ENCODE measurements at regions not wholly inside any gene's neighbourhood (a gene's known extent, or its start where the extent isn't known, plus 50 kb on each side); places are given as distances from the start of the nearest gene placed in this dataset.
A peak's percentile ranks its signal among the peaks of the same experiment; 100 is the strongest.
"Not testable (repeated sequence)": the region's sequence is repeated elsewhere in the genome, so short reads cannot be mapped to it uniquely, and the experiment has no call there.

DNA sequence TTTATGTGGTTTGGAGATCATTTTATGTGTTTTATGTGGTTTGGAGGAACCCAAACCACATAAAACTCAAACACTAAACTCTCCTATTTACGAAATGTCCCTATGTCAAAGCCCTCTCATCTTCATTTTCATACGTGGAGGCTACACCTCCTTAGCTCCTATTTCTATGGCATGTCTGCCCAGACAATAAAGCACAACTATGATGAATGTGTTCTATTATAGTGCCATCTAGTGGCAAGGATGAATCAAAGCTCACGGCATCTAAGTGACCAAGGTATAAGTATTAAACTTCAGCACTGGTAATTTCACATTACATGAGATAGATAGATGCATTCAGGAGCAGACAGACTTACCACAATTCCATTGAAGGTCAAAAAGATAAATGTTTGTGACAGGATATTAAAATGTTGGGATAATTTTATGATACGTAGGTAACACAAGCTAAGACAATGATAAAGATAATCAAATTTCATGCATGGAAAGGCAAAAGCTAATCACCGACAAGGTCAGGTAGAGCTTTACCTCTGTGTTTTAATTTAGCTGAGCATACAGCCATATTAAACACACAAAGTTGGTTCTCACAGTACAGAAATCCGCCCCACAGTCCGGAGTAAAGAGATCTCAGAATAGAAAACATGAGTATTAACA, 130.6 kb upstream of the FHIT start:
- DNase-seq = peak in 1 of 2 experiments; percentile 23

DNA sequence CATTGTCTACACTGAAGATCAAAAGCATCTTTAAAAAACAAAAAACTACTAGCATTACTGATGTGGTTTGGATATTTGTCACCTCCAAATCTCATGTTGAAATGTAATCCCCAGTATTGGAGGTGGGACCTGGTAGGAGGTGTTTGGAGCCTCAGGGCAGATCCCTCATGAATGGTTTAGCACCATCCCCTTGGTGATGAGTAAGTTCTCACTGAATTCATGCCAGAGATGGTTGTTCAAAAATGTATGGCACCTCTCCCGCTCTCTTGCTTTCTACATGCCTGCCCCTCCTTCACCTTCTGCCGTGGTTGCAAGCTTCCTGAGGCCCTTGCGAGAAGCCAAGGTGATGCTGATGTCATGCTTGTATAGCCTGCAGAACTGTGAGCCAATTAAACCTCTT, 136.6 kb upstream of the FHIT start:
- no peak for DNase-seq

DNA sequence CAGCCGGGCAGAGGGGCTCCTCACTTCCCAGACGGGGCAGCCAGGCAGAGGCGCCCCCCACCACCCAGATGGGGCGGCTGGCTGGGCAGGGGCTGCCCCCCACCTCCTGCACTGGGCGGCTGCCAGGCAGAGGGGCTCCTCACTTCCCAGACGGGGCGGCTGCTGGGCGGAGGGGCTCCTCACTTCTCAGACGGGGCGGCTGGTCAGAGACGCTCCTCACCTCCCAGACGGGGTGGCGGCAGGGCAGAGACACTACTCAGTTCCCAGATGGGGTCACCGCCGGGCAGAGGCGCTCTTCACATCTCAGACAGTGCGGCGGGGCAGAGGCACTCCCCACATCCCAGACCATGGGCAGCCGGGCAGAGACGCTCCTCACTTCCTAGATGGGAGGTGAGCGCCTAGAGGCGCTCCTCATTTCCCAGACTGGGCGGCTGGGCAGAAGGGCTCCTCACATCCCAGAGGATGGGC, 142.3 kb upstream of the FHIT start:
- not testable (repeated sequence) for DNase-seq

DNA sequence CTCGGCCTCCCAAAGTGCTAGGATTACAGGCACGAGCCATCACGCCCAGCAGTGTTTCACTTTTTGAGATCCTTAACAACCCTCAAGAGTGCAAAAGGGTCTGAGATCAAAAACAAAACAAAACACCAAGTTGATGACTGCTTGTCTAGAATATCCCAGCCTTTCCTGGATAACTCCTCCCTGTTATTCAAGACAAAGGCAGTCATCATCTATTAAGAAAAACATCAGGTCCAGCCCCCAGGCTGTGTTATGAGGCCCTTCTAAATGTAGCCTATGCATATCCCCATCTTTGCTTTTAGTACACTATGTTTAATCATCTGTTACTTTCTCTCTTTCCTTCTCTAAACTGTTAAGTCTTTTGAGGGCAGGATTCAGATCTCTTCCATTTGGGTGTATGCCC, 150.1 kb upstream of the FHIT start:
- no peak for DNase-seq

DNA sequence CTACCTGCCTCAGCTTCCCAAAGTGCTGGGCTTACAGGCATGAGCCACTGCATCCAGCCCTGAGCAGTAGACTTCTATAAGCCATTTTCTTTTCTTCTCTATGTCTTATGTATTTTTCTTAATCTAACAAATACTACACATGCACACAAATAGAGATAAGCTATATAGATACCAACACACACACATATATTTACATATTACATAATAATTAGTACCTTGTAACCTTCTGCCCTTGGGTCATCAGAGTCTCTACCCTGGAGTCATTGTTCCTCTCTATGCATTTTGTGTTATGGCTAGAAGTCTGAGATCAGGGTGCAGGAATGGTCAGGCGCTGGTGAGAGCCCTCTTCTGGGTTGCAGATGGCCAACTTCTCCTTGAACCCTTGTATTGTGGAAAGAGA, 154.0 kb upstream of the PTPRG start:
- DNase-seq = no peak

DNA sequence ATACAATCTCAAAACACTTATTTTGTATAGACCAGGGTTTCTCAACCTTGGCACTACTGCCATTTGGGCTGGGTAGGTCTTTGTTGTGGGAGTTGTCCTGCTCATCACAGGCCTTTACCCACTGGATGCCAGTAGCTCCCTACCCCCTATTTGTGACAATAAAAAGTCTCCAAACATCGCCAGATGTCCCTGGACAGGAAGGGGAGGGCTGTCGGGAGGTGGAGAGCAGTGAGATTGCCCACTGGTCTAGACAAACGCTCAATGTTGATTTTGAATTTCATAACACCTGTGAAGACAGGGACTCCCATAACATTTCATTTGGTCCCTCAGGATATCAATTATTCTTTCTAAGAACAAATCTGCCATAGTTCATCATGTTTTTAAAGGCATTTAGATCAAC, 151.7 kb upstream of the PTPRG start:
- no peak for DNase-seq

DNA sequence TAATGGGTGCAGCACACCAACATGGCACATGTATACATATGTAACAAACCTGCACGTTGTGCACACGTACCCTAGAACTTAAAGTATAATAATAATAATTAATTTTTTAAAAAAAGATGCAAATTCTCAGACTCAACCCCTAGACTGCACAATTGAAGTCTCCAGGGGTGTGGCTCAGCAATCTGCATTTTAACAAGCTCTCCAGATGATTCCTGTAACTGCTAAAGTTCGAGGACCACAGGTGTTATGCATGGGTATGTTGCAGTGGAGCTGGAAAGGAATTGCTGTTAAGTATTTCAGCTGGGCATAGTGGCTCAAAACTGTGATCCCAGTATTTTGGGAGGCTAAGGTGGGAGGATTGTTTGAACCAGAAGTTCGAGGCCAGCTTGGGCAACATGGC, 151.0 kb upstream of the PTPRG start:
- not testable (repeated sequence) for DNase-seq

DNA sequence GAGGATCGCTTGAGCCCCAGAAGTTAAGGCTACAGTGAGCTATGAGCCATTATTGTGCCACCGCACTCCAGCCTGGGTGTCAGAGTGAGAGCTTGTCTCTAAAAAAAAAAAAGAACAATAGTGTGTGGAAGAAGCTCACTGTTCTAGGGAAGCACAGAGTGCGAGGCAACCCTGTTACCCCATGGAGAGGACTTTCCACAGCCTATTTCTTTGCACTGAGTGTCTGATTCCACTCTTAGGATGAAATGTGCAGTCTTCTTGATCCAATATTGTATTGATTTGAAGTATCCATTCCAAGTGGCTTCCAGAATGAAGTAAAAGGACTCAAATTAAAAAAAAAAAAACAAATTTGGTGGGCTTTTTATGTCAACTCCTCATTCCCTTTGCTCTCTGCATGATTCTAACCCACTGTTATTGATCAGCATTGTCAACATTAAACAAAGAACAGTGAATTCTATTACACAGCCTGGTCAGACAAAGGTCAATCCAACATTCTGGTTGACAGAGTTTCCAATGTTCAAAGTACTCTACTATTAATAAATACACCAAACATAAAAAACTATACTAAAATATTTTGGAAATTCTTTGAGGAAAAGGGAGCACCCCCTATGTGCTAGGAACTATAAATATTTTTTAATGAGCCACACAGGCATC, 150.2 kb upstream of the PTPRG start:
- DNase-seq = no peak

DNA sequence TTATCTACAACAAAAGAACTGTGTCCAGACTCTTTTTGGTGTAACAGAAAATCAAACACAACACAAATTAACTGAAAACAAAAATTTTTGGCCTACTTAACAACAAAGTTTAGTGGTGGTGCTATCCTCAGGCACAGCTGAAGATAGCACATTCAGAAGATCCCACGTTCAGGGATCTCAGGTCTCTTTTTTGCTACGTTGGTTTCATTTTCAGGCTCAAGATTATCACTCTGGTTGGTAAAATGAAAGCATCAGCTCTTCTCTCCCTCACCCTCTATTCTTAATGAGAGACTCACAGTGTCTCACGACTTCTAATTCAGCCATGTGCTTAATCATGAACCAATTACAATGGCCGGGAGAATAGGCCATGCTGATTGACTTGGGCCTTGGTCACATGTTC, 146.9 kb upstream of the PTPRG start:
- DNase-seq = no peak

DNA sequence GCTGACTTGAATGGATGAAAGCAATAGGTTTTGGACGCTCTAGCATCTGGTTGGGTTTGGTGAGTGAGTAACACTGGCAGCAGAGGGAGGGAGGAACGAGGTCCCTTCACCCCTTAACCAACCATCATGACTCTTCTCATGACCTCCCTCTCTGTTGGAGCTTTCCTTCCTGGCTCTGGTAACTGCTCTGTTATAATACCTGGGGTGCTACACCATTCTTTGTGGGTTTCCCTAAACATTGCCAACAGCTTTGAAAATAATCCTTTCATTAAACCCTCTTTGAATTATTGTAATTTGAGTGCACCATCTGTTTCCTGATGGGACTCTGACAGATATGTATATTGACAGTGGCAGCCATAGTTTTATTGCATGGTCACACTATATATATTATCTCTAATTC, 146.2 kb upstream of the PTPRG start:
- peak in 1 of 2 experiments; percentile 17 for DNase-seq

DNA sequence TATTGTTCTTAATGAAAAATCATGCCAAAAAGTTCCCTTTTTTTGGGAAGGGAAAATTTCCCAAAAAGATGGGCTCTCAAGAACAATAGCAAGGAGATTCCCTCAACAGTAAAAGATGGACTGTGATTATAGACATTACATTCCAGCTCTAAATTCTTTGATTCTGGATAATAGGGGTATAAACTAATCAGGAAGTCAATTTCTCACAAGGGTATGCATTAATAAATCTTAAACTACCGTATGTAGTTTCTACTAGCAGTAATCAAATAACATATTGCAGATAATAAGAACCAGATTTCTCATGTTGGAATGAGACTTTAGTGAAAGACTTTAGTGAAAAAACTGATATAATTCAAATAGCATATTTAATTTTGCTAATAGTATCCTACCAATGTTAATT, 144.8 kb upstream of the PTPRG start:
- no peak for DNase-seq

DNA sequence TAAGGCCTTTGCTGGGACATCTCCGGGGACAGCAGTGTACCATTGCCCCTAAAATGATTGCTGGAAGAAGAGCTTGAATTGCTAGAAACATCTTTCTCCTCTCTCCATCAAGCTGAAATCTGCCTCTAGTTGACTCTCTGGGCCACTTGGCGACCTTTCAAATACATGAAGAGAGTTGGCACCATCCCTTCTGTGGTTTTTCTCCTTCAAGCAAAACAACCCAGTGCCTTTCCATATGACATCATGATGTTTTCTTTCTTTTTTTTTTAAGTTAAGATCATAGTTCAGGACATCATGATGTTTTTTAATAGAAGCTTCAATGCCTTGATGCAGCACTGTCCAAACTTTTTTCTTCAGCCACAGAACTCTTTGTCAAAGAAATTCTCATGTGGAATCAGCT, 144.0 kb upstream of the PTPRG start:
- peak; percentile 42 to 69 for DNase-seq

DNA sequence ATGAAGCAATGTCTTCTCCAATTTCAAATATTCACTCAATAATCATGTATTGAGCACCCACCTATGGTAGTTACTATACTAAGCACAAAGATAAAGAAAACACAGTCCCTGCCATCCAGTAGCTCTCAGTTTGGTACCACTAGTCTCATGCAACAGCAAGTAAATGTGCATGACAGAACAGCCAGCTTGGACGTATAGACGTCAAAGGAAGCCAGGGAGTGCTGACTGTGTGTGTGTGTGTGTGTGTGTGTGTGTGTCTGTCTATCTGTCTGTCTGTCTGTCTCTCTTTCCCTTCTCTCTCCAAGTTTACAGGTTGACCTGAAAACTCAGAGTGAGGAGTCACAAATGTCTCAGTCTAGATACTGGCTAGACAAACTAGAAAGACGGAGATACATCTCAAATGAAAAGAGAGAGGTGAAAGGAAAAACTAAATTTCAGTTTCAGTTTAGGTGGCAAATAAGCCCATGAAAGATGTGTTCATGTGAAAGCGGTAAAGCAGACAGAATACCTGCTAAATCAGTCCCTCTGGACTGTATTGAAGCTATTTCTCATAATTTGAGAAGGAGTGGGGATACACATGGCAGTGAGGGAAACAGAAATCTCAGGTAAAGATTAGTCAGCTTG, 141.1 kb upstream of the PTPRG start:
- DNase-seq = no peak

DNA sequence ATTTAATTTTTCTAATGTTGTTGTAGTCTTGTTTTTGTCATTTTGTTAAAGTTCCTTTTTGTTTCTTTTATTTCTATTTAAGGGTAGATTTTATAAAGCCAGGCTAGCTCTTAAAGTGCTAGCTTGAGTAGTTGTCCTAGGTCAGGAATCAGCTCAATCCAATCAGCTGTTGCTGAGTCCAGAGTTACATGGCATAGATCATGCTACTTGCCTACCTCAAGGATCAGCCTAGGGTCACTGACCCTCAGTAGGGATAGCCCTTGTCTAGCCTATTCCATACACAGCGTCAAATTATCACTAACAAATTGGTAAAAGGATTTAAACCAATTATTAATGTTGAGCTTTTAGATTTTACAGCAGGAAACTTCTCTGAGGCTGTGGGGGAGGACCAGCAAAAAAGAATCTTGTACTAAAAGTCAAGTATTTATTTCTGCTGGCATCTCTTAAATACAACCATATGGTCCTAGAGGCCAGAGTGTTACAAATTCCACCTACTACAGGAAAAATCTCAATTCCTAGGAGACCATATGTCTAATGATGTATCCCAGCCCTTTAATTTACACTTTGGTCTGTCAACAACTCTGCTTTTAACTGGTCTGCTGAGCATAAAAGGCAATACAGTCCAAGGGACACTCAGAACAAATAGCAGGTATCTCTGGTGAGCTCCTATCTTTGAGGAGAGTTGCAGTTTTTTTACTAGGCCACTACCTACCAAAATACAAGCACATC, 138.3 kb upstream of the PTPRG start:
- DNase-seq = peak; percentile 7 to 44

DNA sequence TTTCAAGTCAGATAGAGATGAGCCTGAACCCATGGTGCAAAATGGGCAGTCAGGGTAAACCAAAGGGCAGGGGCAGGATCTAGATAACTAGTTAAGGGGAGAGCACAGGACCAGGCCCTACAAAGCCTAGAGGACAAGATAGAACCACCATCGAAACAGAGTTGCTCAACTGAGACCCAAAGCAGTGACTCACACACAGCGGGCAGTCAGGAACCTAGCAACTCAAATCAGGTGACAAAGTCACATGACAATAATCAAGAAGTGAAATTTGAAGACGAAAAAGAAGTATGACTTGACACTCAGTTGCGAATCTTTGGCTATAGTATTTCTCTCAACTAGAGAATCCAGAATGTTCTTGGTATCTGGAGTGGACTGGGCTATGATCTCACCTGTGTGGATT, 136.0 kb upstream of the PTPRG start:
- no peak for DNase-seq

DNA sequence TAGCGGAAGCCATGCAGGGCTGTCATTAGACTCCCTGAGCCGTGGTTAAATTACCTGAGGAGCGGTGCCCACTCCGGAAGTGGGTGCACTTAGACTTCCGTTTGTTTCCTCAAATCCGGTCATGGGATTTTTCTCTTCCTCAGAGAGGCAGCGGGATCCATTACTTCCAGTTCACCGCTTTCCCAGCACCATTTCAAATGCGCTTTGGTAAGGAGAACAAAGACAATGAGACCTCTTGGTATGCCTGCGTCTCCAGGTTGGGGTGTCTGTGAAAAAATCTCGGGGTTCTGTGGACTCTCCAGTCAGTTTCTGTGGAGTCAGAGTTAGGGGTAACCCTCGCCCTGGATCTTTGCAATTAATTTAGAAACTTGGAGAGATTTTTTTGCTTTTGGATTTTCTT, 132.3 kb upstream of the PTPRG start:
- no peak for DNase-seq

DNA sequence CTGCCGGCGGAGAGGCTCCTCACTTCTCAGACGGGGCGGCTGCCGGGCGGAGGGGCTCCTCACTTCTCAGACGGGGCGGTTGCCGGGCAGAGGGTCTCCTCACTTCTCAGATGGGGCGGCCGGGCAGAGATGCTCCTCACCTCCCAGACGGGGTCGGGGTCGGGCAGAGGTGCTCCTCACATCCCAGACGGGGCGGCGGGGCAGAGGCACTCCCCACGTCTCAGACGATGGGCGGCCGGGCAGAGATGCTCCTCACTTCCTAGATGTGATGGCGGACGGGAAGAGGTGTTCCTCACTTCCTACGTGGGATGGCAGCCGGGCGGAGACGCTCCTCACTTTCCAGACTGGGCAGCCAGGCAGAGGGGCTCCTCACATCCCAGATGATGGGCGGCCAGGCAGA, 126.5 kb upstream of the PTPRG start:
- not testable (repeated sequence) for DNase-seq

DNA sequence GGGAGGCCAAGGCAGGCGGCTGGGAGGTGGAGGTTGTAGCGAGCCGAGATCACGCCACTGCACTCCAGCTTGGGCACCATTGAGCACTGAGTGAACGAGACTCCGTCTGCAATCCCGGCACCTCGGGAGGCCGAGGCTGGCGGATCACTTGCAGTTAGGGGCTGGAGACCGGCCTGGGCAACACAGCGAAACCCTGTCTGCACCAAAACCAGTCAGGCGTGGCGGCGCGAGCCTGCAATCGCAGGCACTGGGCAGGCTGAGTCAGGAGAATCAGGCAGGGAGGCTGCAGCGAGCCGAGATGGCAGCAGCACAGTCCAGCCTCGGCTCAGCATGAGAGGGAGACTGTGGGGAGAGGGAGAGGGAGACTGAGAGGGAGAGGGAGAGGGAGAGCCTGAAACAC, 126.0 kb upstream of the PTPRG start:
- not testable (repeated sequence) for DNase-seq

DNA sequence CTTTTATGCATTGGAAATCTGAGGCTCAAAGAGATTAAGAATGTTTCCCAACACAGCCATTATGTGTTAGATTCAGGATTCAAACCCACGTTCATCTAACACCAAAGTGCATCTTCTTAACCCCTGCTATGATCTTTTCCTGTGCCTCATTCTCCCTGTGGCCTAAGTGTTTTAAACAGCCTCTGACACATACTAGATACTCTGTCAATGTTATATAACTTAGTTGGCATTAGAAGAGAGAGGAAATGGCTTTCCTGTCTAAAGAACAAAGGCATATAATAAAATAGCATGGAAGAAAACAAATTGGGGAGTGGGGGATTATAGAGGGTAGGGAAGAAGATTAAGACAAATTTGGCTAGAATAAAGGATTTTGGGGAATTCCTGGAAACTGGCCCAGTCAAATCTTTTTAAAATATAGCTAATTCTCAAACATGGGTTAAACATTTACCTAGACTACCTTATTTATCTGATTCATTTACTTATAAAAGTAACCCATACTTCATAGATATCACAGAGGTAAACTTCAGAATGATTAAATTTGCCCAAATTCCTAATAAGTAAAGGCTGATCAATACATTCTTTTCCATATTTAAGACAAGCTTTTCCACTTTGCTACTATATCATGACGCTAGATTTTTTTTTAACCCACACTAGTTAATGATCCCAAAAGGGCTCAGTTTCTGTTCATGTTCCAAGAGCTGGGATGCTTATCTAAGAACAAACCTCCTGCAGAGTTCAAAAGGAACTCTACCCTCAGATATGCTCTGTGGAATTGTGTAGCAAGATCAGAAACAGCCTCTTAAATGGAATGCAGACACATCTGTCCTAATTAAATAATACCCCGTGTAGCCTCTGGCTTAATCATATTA, 122.9 kb upstream of the PTPRG start:
- DNase-seq = no peak

DNA sequence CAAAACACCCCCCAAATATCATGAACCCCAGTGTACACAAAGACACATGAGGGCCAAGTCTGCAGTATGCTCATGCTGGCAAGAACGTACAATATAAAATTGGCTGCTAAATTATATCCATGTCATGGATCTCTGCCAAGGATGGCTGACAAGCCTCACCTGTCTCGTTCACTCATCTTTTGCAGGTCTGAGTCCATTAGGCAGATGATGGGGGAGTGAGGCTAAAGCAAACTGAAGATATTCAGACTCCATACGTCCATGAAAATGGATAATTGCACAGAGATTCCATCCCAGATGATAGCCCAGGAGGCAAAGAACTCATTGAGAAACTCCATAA, 122.3 kb upstream of the PTPRG start:
- DNase-seq = no peak

DNA sequence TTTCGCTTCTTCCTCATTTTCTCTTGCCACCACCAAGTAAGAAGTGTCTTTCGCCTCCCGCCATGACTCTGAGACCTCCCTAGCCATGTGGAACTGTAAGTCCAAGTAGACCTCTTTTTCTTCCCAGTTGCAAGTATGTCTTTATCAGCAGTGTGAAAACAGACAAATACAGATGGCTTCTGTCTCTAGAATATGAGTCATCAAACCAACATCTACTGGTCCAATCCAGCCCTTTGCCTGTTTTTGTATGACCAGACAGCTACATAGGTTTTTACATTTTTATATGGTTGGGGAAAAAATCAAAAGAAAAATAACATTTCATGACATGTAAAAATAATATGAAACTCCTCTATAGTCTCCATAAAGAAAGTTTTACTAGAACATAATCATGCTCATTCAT, 118.7 kb upstream of the PTPRG start:
- DNase-seq = no peak

DNA sequence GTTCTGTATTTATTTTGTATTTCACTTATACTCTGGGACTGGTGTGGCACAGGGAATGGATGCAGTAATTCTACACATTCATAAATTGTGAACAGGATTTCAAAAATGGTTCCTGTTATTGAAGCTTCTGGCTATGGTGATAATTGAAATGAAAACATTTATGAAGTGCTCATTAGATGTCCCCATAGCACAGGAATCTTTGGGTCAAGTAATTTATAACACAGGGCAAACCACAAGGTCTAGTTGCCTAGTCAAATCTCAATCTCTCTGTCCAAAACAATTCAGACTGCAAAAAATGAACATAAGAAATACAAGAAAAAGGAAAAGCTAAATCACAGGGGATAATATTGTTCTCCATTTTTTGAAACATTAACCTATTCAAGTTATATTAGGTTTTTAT, 117.5 kb upstream of the PTPRG start:
- DNase-seq = no peak

DNA sequence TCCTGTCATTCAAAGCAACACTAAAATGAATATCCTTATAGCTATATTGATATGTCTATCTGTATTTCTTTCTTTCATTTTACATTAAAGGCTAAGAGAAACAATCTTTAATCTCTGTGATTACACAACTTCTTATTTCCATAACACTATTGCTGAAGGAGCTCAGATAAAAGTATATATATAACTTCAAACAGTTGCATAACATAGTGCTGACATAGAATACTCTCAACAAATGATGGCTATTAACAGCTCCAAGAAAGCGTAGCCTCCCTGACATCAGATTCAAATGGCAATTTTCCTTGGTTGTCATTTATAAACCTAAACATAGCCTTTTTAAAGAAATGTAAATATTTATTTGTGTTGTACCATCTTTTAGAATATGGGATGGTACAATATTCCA, 116.6 kb upstream of the PTPRG start:
- DNase-seq = no peak
